Kidney glomerular epithelial cell (primary cell): ENCODE measurements at regions not wholly inside any gene's neighbourhood (a gene's known extent, or its start where the extent isn't known, plus 50 kb on each side); places are given as distances from the start of the nearest gene placed in this dataset.
A peak's percentile ranks its signal among the peaks of the same experiment; 100 is the strongest.
"Not testable (repeated sequence)": the region's sequence is repeated elsewhere in the genome, so short reads cannot be mapped to it uniquely, and the experiment has no call there.

Experiments
- DNase-seq: peaks from one replicate; lab custom pipeline; 2025; lab: John Stamatoyannopoulos, UW

- DNase-seq = no peak
These were observed 265.5 kb downstream of the KCNJ2 start for GRCh38 chr17:70434536-70435490.

- no peak for DNase-seq
These were observed 268.3 kb downstream of the KCNJ2 start for GRCh38 chr17:70437656-70438055.

- DNase-seq = no peak
These were observed 277.1 kb downstream of the KCNJ2 start for GRCh38 chr17:70446446-70446845.

GRCh38 chr17:70447588-70447987, 278.3 kb downstream of the KCNJ2 start:
- DNase-seq = no peak

- not testable (repeated sequence) for DNase-seq
These were observed 283.7 kb downstream of the KCNJ2 start for GRCh38 chr17:70453075-70453474.

- DNase-seq = no peak
These were observed 285.0 kb downstream of the KCNJ2 start for GRCh38 chr17:70454377-70454776.

- DNase-seq = no peak
These were observed 285.6 kb downstream of the KCNJ2 start for GRCh38 chr17:70454908-70455307.

- no peak for DNase-seq
These were observed 295.7 kb downstream of the KCNJ2 start for GRCh38 chr17:70464995-70465394.

GRCh38 chr17:70468661-70469060, 299.3 kb downstream of the KCNJ2 start:
- no peak for DNase-seq

- no peak for DNase-seq
These were observed 303.7 kb downstream of the KCNJ2 start for GRCh38 chr17:70473049-70473448.

- no peak for DNase-seq
These were observed 307.0 kb downstream of the KCNJ2 start for GRCh38 chr17:70476368-70476767.

- no peak for DNase-seq
These were observed 309.6 kb downstream of the KCNJ2 start for GRCh38 chr17:70478902-70479301.

GRCh38 chr17:70479779-70480178, 310.4 kb downstream of the KCNJ2 start:
- no peak for DNase-seq

- no peak for DNase-seq
These were observed 314.3 kb downstream of the KCNJ2 start for GRCh38 chr17:70483624-70484023.

GRCh38 chr17:70484050-70484449, 314.7 kb downstream of the KCNJ2 start:
- DNase-seq = no peak

GRCh38 chr17:70484496-70484895, 315.2 kb downstream of the KCNJ2 start:
- DNase-seq = no peak

GRCh38 chr17:70492368-70492767, 323.0 kb downstream of the KCNJ2 start:
- no peak for DNase-seq

- DNase-seq = no peak
These were observed 324.0 kb downstream of the KCNJ2 start for GRCh38 chr17:70493277-70493874.

- no peak for DNase-seq
These were observed 329.3 kb downstream of the KCNJ2 start for GRCh38 chr17:70498631-70499030.

GRCh38 chr17:70499067-70499786, 329.9 kb downstream of the KCNJ2 start:
- no peak for DNase-seq

GRCh38 chr17:70503449-70503848, 334.1 kb downstream of the KCNJ2 start:
- DNase-seq = no peak

GRCh38 chr17:70510288-70510687, 341.0 kb downstream of the KCNJ2 start:
- DNase-seq = no peak

- peak; percentile 18 for DNase-seq
These were observed 348.5 kb downstream of the KCNJ2 start for GRCh38 chr17:70517816-70518215.
